Effector memory CD4-positive, alpha-beta T cell (primary cell): ENCODE measurements at regions not wholly inside any gene's neighbourhood (a gene's known extent, or its start where the extent isn't known, plus 50 kb on each side); places are given as distances from the start of the nearest gene placed in this dataset.
"Not testable (repeated sequence)": the region's sequence is repeated elsewhere in the genome, so short reads cannot be mapped to it uniquely, and the experiment has no call there.

Source experiments
- DNase-seq, 3 donors: peaks; one replicate each; pipeline ENCODE4 v3.0.0-alpha.2; 2020
- H3K27ac ChIP-seq: 2 replicates; pipeline ENCODE4 v1.7.0; 2013; ENCODE audit warnings: mild to moderate bottlenecking, low read length, moderate library complexity; ENCODE audit not compliant: insufficient read depth, poor library complexity, severe bottlenecking
- H3K27me3 ChIP-seq: replicated peaks from 2 replicates; pipeline ENCODE4 v1.7.0; 2013; ENCODE audit warnings: mild to moderate bottlenecking, low read length; ENCODE audit not compliant: insufficient read depth, control insufficient read depth, poor library complexity, severe bottlenecking
- H3K36me3 ChIP-seq: 2 replicates; pipeline ENCODE4 v1.7.0; 2013; ENCODE audit warnings: mild to moderate bottlenecking, low read length, moderate library complexity; ENCODE audit not compliant: control insufficient read depth, insufficient read depth
- H3K4me1 ChIP-seq: 2 replicates; pipeline ENCODE4 v1.7.0; 2013; ENCODE audit warnings: low read length, mild to moderate bottlenecking; ENCODE audit not compliant: control insufficient read depth, insufficient read depth, poor library complexity, severe bottlenecking
- H3K4me3 ChIP-seq: 2 replicates; pipeline ENCODE4 v1.7.0; 2013; ENCODE audit warnings: low read length, low read depth, mild to moderate bottlenecking; ENCODE audit not compliant: insufficient read depth, poor library complexity, severe bottlenecking
- H3K9me3 ChIP-seq: 2 replicates; pipeline ENCODE4 v1.7.0; 2013; ENCODE audit warnings: mild to moderate bottlenecking, low read length, moderate library complexity; ENCODE audit not compliant: control insufficient read depth

DNA sequence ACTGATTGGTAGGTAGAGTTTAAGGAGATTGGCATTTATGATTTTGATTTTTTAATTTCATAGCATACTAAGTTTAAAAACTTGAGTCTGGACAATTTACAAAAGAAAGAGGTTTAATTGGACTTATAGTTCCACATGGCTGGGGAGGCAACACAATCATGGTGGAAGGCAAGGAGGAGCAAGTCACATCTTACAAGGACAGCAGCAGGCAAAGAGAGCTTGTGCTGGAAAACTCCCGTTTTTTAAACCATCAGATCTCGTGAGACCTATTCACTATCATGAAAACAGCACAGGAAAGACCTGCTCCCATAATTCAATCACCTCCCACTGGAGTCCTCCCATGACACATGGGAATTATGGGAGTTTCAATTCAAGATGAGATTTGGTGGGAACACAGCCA, 630.9 kb upstream of the NR2F2 start:
- no peak overlapping the region for H3K4me3 ChIP-seq
- H3K27ac ChIP-seq = no peak overlapping the region
- no peak for DNase-seq
- no peaks in the 10 kb centered on the region for H3K4me1 ChIP-seq
- H3K9me3 ChIP-seq = peaks cover 9% of the 10 kb centered on the region
- H3K27me3 ChIP-seq = no peaks in the 10 kb centered on the region
- no peaks in the 10 kb centered on the region for H3K36me3 ChIP-seq

DNA sequence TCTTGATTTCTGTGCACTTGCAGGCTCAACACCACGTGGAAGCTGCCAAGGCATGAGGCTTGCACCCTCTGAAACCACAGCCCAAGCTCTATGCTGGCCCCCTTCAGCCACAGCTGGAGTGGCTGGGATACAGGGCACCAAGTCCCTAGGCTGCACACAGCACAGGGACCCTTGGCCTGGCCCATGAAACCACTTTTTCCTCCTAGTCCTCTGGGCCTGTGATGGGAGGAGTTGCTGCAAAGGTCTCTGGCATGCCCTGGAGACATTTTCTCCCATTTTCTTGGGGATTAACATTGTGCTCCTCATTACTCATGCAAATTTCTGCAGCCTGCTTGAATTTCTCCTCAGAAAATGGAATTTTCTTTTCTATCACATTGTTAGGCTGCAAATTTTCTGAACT, 629.8 kb upstream of the NR2F2 start:
- not testable (repeated sequence) for H3K4me3 ChIP-seq, H3K4me1 ChIP-seq, DNase-seq, H3K36me3 ChIP-seq, H3K27ac ChIP-seq, H3K9me3 ChIP-seq, H3K27me3 ChIP-seq

DNA sequence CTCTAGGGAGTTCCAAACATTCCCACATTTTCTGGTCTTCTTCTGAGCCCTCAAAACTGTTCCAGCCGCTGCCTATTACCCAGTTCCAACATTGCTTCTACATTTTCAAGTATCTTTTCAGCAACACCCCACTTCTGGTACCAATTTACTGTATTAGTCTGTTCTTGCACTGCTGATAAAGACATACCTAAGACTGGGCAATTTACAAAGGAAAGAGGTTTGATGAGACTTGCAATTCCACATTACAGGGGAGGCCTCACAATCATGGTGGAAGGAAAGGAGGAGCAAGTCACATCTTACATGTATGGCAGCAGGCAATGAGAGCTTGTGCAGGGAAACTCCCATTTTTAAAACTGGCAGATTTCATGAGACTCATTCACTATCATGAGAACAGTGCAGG, 629.1 kb upstream of the NR2F2 start:
- Histone ChIP-seq H3K4me3 (no peak overlapping the region), H3K27me3 (no peaks in the 10 kb centered on the region), H3K4me1 (no peaks in the 10 kb centered on the region), H3K36me3 (no peaks in the 10 kb centered on the region), H3K9me3 (peaks cover 9% of the 10 kb centered on the region), H3K27ac (no peak overlapping the region)
- DNase-seq = no peak

GRCh38 chr15:95709959-95710695, 620.4 kb upstream of the NR2F2 start:
- H3K4me1 ChIP-seq = no peaks in the 10 kb centered on the region
- H3K9me3 ChIP-seq = no peaks in the 10 kb centered on the region
- no peaks in the 10 kb centered on the region for H3K27me3 ChIP-seq
- no peak for DNase-seq
- H3K4me3 ChIP-seq = no peak overlapping the region
- no peaks in the 10 kb centered on the region for H3K36me3 ChIP-seq
- H3K27ac ChIP-seq = no peak overlapping the region

- Histone ChIP-seq H3K27ac (no peak overlapping the region), H3K4me3 (no peak overlapping the region), H3K4me1 (no peaks in the 10 kb centered on the region), H3K27me3 (no peaks in the 10 kb centered on the region), H3K36me3 (no peaks in the 10 kb centered on the region), H3K9me3 (no peaks in the 10 kb centered on the region)
- DNase-seq = no peak
Measured at GRCh38 chr15:95712785-95713184, 617.7 kb upstream of the NR2F2 start.

GRCh38 chr15:95713324-95713723, 617.2 kb upstream of the NR2F2 start:
- no peaks in the 10 kb centered on the region for H3K36me3 ChIP-seq
- no peak overlapping the region for H3K27ac ChIP-seq
- no peaks in the 10 kb centered on the region for H3K4me1 ChIP-seq
- H3K9me3 ChIP-seq = no peaks in the 10 kb centered on the region
- H3K4me3 ChIP-seq = no peak overlapping the region
- H3K27me3 ChIP-seq = no peaks in the 10 kb centered on the region
- DNase-seq = no peak

DNA sequence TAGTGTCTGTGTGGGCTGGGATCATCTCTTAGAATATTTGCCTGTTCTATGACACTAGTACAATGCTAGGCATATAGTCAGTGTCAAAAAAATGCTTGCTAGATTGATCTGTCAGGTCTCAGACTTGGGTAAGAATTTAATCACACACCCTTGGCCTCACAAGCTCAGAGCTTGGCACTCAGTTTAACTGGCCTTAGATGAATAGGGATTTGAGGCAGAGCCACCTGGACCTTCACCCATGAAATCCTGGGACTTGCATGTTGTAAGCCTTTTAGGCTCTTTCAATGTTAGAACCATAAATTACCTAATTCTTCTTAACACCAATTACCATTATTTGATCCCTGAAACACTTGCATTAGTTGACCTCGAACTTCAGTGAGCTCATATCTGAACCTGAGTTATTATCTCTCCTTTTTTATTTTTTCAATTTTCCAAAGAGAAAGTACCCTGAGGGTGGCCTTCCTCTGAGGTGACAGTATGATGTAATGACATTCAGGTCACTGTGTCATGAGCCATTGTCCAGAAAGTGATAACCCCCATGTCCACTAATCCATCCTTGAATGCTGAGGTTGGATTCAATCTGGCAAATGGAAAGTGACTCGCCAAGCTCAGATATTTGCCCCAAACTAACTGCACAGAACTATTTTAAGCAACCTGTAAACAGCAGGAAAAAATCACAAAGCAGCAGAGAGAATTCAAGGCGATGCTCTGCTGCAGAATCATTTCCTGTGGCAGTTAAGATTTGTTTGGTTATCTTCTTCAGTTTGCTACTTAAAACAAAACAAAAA, 615.2 kb upstream of the NR2F2 start:
- Histone ChIP-seq H3K9me3 (no peaks in the 10 kb centered on the region), H3K27ac (no peak overlapping the region), H3K4me3 (no peak overlapping the region), H3K27me3 (no peaks in the 10 kb centered on the region), H3K36me3 (no peaks in the 10 kb centered on the region), H3K4me1 (no peaks in the 10 kb centered on the region)
- DNase-seq = no peak

- H3K27me3 ChIP-seq = no peaks in the 10 kb centered on the region
- DNase-seq = no peak
- no peak overlapping the region for H3K4me3 ChIP-seq
- no peak overlapping the region for H3K27ac ChIP-seq
- H3K36me3 ChIP-seq = no peaks in the 10 kb centered on the region
- no peaks in the 10 kb centered on the region for H3K9me3 ChIP-seq
- H3K4me1 ChIP-seq = no peaks in the 10 kb centered on the region
Measured at GRCh38 chr15:95715906-95716656, 614.4 kb upstream of the NR2F2 start.

DNA sequence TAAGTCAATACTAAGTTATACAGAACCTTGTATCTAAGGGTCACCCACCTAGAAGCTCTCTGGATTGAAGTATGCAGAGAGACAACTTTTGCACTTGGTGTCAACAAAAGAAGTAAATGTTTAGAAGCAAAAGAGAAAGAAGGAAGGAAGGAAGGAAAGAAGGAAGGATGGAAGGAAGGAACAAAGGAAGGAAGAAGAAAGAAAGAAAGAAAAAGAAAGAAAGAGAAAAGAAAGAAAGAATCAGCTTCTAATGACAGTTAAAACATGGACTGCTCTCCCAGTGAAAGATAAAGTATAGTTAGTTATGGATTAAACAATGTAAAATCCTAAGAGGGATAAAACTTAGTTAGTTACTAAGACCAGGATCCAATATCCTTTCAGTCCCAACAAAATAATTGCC, 613.8 kb upstream of the NR2F2 start:
- Histone ChIP-seq H3K27me3 (no peaks in the 10 kb centered on the region), H3K4me1 (no peaks in the 10 kb centered on the region), H3K27ac (no peak overlapping the region), H3K9me3 (no peaks in the 10 kb centered on the region), H3K4me3 (no peak overlapping the region), H3K36me3 (no peaks in the 10 kb centered on the region)
- no peak for DNase-seq

DNA sequence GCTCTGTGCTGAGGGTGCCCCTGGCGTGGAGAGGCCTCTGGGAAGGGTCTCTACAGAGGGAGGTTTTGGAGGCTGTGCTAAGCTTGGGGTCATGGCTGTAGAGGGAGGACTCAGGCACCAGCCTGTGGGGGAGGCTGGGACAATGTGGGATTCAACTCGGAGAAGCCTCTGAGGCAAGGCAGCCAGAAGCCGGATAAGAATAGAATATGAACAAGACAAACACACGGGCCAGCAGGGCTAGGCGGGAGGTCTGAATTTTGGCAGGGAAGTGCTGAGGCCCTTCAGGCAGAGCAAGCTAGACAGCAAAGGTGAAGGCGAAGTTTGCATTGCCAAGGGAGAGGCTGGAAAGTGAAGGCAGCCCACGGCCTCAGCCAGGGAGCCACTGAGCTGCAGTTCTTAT, 612.1 kb upstream of the NR2F2 start:
- no peaks in the 10 kb centered on the region for H3K9me3 ChIP-seq
- no peak overlapping the region for H3K27ac ChIP-seq
- no peaks in the 10 kb centered on the region for H3K36me3 ChIP-seq
- no peak for DNase-seq
- no peaks in the 10 kb centered on the region for H3K27me3 ChIP-seq
- H3K4me3 ChIP-seq = no peak overlapping the region
- no peaks in the 10 kb centered on the region for H3K4me1 ChIP-seq
